Umbilical cord (tissue), 1 donor: ENCODE measurements at regions not wholly inside any gene's neighbourhood (a gene's known extent, or its start where the extent isn't known, plus 50 kb on each side); places are given as distances from the start of the nearest gene placed in this dataset.
"Not testable (repeated sequence)": the region's sequence is repeated elsewhere in the genome, so short reads cannot be mapped to it uniquely, and the experiment has no call there.

ENCODE experiments used
- DNase-seq: peaks from one replicate; pipeline ENCODE4 v3.0.0-alpha.2; 2015; ENCODE audit warnings: low spot score

DNA sequence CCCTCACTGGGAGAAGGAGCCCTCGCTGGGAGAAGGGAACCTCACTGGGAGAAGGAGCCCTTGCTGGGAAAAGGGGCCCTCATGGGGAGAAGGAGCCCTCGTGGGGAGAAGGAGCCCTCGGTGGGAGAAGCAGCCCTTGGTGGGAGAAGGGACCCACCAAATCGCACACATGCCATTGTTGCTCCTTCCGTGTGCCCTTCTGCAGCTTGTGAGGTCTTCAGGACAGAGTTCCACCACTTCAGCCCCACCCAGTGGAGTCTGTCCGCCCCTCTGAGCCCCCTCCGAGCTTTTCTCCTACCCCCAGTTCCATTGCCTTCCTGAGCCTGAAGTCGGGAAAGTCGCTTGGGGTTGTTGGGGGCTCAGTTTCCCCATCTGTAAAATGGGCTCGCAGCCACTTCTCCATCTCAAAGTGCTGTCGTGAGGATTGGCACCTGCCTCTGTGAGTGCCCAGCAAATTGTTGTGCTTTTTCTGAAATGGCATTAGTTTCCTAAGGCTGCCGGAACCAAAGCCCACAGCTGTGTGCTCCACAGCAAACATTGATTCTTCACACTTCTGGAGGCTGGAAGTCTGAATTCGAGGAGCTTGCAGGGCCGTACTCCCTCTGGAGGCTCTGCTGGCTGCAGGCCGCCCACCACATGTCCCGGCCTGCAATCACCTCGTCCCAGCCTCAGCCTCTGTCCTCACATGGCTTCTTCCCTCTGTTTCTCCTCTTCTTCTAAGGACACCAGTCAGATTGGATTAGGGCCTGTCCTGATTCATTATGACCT, 124.7 kb upstream of the PMEPA1 start:
- DNase-seq, result no peak

DNA sequence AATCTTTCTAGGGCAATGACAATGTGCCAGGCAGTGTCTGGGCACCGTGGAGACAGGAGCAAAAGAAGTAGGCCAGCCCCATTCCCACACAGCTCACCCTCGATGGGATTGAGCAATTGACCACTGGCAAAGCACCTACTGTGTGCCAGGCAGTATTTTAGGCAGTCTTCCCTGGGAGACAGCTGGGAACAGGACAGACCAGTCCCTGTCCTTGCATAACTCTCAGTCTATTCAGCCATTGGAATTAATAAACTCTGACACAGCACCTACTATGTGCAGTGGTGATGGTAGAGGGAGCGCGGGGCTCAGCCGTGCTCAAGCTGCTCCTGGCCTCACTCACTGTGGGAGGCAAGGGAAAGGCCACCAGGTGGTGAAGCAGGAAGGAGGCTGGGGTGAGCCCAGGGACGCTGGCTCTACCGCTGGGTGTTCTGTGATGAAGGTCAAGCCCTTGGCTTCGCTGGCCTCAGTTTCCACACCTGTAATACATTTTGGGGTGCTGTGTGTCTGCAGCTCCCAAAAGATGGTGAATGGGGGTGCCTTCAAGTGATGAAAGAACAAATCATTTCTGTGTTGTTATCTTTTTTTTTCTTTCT, 122.3 kb upstream of the PMEPA1 start:
- DNase-seq, result no peak

DNA sequence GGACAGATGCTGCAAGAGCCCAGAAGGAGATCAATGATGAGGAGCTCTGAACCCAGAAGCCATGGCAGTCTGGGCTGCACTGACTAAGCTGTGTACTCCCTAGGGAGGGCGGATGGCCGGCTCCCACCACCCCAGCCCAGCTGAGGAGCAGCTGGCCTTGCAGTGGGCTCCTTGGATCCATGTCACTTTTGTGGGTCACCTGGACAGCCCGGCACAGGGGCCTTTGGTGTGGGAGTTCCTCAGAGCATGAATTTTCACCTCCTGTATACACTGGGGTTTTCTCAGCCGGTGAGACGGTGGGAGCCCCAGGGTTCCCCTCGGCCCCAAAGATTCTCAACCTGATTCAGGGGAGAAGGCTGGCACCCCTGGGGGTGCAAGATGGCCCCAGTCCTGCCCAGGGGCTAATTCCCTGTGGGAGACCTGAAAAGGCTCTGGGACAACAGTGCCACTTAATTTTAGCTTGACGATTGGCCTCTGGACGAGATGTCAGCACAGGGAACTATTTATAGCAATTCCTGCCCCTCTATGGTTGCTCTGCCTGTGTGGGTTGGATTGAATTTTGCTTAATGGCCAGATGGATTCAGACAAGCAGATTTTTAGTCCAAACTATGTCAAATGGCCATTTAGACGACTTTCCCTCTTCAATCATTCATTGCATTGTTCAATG, 121.6 kb upstream of the PMEPA1 start:
- no peak for DNase-seq

DNA sequence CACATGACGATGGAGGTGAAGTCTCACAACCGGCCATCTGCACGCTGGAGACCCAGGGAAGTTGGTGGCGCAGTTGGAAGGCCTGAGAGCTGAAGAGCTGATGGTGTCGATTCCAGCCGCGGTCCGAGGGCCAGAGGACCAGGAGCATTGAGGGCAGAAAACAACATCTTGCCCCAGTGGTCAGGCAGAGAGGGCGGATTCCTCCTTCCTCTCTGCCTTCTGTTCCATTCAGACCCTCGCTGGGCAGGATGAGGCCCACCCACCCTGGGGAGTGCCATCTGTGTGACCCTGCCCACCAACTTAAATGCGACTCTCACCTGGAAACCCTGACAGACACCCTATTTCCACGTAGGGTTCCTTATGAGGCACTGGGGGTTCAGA, 120.7 kb upstream of the PMEPA1 start:
- no peak for DNase-seq

DNA sequence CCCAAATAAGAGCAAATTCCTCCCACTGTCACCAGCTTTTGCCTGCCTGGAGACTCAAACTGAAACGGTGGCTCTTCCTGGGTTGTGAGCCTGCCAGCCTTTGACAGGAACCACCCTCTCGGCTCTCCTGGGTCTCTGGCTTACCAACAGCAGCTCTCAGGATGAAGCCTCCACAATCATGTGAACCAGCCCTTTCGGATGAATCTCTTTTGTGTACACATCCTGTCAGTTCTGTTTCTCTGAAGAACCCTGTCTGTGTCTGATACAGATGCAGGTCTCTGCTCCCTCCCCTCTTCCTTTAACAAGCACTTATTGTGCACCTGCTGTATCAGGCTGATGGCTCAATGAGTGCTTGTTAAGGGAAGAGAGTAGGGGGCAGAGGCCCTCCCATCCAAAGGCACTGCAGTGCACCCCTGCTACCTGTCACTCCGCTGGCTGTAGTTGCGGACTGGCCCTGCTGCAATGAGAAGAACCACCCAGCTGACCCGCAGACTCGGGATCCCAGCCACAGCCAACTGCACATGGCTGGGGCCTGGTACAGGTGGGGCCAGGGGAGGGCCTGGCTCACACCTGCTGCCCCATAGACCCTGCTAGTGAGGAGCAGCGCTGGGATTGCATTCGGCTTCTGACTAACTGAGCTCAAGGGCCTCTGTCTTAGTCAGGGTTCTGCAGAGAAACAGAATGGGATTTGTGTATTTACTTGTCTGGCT, 120.1 kb upstream of the PMEPA1 start:
- DNase-seq, result no peak

DNA sequence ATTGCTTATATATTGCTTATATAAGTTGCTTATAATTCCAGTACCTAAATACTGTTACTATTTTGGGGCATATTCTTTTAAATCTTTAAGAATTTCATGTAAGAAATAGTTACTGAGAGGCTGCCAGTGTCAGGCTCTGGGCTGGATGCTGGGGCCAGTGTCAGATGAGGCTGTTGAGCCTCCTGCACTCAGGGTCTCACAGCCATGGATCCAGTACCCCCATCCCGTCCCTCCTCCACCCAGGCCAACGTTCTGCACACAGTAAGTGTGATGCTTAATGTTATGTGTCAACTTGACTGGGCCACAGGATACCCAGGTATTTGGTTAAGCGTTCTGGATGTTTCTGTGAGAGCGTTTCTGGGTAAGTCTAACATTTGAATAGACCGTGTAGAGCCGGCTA, 119.5 kb upstream of the PMEPA1 start:
- no peak for DNase-seq

DNA sequence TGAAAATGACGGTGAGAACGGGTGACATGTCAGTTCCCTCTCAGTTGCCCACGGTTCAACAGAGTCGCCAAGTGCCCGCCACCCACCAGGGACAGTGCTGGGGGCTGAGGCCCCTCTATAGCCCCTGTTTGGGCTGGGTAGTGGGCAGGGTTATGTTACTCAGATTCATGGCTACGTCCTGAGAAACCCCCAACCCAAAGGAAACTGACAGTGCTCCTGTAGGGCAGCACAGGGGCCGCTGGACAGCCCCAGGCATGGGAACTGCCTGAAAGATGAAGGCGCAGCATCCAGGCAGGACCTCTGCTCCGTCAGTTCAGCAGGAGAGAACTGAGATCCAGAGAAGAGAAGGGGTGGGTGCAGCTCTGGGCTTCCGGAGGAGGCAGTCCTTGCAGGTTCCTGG, 118.9 kb upstream of the PMEPA1 start:
- no peak for DNase-seq

DNA sequence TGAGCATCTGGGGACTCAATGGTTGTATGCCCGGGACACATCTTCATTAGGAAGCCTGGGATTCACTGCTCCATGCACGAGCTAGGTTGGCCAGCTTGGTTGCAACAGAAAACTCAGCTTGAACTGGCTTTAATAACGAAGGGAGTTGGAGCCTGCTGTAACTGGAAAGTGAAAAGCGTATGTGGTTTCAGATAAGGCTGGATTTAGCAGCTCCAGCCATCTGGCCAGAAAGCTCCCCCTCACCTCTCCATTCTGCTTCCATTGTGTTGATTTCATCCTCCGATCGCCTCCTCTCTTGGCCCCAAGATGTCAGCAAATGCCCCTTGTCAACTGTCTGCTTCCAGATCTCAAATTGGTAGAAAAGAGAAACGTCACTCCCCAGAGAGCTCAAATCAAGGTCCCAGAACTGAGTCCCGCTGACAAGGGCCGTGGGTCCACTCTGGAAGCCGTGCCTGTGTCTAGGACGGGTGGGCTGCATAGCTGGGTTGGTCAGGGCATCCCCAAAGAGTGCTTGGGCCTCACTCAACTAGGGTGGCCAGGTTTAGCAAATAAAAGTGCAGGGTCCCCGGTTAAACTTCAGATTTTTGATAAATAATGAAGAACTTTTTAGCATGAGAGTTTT, 117.0 kb upstream of the PMEPA1 start:
- peak; percentile 68 for DNase-seq

DNA sequence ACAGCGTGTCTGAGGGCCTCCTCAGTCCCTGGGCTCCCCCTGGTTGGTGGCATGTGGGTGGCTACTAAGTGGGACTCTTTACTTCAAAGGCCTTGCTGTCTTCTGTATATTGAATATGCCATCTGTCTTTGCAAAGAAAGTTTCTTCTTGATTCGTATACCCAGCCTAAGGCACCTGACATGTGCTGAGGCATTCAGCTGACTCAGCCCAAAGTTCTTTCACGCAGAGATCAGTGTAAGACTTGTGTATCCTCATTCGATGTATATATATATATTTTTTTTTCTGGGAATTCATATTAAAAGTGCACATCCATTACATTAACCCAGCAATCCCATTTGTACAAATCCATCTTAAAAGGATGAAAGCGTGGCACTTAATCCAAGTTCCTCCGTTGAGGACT, 115.1 kb upstream of the PMEPA1 start:
- no peak for DNase-seq

DNA sequence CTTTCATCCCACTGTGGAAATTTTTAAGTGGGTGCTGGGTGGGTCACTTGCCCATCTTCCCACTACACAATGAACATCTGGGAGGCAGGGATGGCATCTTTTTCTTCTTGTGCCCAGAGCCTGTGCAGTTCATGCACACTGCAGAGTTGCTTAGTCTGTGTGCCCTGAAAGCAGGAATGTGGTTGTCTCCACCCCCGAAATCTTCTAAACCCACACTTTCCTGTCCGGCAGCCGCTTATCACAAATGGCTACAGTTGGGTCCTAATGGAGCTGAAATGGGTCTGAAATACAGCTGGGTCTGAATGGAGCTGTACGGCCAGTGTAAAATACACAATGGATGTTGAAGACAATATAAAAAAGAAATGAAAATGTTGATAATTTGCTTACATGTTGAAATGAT, 112.1 kb upstream of the PMEPA1 start:
- no peak for DNase-seq

DNA sequence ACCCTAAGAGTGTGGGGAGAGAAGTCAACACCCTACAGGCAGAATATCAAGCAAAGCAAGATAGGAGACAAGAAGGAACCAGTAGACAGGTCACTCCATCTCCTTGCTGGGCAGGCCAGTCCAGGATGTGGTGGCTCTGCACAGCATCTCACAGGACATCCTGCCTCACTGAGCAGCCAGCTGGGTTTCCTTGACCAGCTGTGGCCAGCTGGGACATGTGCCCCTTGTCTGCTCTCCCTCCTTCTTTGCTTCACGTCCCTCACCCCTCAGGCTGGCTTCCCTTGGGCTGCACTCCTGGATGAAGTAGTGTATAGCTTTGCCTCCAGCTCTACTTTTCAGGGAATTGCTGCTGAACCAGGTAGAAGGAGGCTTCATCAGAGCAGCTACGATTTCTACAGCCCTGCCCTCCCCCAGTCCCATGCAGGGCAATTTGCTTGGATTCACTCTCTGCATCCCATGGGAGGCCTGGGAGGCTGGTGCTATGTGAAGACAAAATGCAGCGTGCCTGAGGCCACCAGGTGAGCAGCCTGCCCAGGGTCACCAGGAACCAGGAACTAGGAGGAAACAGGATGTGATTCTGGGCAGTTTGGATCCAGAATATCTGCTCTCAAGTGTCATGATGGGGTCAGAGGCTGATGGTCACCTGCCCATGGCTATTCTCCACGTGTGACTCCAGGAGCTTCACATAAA, 110.0 kb upstream of the PMEPA1 start:
- DNase-seq, result no peak

DNA sequence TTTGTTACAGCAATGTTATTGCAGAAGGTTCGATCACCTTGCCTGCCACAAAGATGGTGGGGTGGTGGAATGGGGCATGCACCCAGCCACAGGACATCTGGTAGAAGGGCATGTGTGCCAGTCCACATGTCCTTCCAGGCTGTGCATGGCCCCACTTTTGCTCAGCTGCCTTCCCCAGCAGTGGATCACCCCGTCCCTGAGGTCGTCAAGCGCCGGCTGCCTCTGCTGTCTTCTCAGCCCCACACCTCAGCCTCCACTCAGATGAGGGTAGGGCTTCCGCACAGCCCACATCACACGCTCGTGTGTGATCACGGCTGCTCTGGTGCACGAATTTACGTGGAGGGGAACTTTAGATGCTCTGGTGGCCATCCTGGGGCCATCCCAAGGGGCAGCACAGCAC, 109.5 kb upstream of the PMEPA1 start:
- no peak for DNase-seq

DNA sequence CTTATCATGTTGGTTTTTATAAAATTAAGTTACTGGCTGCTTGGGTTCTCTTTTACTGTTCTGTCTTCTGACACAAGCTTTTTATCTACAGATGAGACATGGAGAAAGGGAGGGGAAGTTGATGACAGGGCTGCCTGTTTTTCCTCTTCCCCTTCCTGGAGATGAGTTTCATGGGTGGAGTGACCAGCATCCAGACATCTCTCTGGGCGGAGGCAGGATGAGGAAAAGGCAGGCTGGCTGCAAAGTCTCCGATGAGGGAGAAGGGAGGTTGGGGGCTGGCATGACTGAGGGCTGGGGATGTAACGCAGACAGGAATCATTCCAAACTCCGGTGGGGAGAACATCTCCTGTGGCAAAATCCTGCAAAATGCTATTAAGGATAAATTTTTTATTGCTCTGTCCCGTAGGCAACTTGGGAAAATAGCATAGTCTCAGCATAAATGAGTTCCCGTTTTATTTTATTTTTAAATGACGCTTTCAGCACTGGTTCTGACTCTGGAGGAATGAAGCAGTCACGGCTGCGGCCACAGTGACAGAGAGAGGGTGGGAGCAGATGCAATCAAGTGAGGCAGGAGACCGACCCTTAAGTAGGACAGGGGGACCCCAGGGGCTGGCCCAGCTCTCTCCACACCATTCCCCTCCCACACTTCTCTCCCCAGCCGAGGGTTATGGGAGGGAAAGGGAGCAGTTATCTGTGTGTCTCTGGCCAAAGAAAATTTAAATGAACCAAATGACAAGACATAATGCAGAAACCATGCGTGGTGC, 108.8 kb upstream of the PMEPA1 start:
- peak; percentile 94 for DNase-seq

DNA sequence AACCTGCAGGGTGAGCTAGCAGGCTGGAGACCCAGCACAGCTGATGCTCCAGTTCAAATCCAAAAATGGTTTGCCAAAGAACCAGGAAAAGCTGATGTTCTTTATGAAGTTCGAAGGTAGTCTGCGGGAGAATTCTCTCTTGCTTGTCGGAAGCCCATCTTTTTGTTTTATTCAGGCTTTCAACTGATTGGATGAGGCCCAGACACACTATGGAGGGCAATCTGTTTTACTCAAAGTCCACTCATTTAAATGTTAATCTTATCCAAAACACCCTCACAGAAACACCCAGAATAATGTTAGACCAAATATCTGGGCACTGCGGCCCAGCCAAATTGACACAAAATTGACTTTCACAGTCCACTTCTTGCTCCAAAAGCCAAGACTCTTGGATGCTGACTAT, 105.6 kb upstream of the PMEPA1 start:
- no peak for DNase-seq

DNA sequence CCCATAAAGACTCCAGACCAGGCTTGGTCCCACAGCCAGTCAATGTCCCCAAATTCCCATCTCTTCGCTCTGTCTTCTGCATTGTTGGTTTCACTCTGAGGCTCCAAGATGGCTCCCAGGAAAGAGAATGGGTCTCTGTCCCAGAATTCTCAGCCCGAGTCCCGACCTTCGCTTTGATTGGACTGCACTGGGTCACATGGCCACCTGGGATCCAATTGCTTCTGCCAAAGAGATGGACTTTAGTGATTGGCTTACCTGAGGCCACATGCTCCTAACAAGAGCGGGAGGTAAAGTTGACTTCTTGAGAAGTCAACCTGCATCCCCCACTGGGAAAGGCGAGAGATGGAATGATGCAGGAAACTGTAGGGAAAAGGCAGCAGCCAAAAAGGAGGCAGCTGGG, 104.7 kb upstream of the PMEPA1 start:
- DNase-seq, result no peak

DNA sequence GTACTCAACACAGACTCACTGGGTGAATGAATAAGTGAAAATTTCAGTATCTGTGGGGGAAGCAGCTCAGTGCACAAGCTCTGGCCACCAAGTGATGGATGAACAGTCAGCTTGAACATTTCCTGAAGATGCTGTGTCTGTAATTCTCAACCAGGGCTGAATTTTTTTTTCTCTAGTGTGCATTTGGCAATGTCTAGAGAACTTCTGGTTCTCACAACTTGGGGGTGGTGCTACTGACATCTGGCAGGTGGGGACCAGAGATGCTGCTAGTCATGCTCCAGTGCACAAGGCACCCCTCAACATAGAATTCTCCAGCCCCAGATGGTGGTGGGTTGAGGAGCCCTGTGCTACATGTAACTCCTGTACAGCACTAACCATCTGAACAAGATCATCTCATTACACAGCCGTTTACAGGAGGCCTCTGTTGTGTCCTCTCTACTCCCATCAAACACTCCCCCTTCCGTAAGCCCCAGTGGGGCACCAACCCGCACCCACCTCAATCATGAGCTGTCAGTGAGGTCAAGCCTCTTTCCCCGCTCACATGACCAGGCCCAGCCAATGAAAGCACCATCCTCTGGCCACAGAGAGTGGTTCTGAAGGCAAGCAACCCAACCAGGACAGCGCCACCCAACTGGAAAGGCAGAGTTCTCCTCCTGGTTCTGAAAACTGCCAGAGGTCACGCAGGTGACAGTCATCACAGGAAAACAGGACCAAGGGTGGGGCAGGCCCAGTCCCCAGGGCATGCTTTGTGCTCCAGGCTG, 103.9 kb upstream of the PMEPA1 start:
- DNase-seq, result no peak

DNA sequence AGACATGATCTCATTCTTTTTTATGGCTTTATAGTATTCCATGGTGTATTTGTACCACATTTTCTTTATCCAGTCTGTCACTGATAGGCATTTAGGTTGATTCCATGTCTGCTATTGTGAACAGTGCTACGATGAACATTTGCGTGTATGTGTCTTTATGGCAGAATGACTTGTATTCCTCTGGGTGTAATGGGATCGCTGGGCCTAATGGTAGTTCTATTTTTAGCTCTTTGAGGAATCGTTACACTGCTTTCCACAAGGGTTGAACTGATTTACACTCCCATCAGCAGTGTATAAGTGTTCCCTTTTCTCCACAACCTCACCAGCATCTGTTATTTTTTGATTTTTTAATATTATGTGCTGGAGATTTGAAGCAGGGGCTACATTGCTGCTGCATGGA, 102.8 kb upstream of the PMEPA1 start:
- not testable (repeated sequence) for DNase-seq

DNA sequence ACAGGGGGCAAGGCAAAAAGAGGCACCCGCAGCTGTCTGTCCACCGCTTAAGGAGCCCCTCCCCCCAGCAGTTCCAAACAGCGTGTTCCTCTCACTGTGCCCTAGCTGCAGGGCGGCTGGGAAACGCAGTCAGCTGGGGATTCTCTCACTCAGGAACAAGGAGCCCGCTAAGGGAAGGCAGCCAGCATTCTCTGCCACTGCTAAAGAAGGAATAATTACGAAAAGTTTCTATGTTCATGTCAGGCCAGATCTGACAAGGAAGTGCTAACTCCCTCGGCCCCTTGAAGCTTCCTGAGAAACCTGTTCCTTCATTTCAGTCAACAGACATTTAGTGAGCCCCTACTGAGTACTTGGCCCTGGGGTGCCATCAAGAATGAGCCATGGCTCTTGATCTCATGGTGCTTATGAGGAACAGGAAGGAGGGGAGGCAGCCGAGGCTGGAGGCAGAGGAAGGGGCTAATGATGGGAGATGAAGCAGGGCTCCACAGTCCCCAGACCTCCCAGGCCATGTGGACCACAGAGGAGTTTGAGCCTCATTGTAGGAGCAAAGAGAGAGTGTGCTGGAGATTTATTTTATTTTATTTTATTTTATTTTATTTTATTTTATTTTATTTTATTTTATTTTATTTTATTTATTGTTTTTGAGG, 101.7 kb upstream of the PMEPA1 start:
- DNase-seq, result peak; percentile 73
